HCT116 (cell line): ENCODE measurements at regions not wholly inside any gene's neighbourhood (a gene's known extent, or its start where the extent isn't known, plus 50 kb on each side); places are given as distances from the start of the nearest gene placed in this dataset.

Source experiments
- ELF1 ChIP-seq: IDR thresholded peaks from 2 replicates; pipeline ENCODE4 v1.6.1; 2012; ENCODE audit warnings: low read depth, borderline replicate concordance
- TF ChIP-seq, protein P1 (sequence below): IDR thresholded peaks from 2 replicates; pipeline ENCODE4 v1.6.1; 2012

DNA sequence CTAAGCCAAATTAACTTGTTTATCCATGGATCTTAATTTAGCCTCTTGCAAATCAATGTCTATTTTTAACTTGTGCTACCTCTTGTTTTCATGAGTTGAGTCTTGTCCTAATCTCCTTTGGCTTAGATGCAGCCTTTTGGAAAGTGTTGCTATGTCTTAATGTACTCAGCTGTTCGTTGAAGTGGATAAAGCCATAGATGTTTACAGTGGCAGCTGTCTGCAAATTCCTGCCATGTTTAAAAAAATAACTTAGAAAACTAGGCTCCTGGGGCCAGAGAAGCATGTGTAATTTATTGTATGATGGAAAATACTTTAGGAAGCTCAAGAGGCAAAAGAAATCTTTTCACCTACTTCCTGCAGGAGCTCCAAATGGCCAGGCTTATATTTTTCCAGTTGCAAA, 253.1 kb upstream of the RHOBTB1 start:
- no peak for TF ChIP-seq ELF1
- TF ChIP-seq, protein P1, sequence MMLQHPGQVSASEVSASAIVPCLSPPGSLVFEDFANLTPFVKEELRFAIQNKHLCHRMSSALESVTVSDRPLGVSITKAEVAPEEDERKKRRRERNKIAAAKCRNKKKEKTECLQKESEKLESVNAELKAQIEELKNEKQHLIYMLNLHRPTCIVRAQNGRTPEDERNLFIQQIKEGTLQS, result no peak
